ENCODE measurements at regions not wholly inside any gene's neighbourhood (a gene's known extent, or its start where the extent isn't known, plus 50 kb on each side); places are given as distances from the start of the nearest gene placed in this dataset.
"Not testable (repeated sequence)": the region's sequence is repeated elsewhere in the genome, so short reads cannot be mapped to it uniquely, and the experiment has no call there.

DNA sequence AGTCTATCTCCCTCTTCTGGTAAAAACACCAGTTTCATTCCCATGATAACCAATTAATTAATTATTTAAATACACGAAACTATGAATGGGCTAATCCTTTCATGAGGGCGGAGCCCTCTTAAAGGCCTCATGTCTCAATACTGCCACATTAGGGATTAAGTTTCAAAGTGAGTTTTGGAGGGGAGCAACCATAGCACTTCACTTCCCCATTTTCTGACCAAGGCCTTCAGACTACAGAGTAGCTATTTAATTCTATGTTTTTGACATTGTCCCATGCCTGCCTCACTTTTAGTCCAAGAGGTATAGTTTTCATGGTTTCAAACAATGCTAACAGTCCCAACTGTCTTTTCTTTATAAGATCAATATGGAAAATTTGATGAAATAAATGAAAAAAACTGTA is 618.6 kb downstream of the ZWINT start:
- no peak for DNase-seq

DNA sequence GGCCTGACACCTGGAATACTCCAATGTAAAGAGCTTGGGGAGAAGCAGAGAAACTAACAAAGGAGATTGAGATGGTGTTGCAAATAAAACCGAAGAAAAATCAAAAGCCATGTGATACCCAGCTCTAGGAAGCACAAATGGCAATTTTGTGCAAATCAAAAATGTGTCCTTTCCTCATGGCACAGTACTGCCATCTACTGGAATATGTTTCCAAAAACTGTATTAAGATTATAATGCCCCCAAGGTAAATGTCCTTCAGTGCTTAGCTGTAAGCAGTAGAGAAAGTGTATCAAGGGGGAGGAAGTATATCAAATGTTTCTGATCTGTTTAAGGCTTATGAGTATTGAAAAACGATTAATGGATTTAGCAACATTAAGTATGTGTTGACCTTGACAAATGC is 620.3 kb downstream of the ZWINT start:
- DNase-seq: peak; percentile 4

GRCh38 chr10:55740110-55740509 is 620.9 kb downstream of the ZWINT start:
- DNase-seq: no peak

DNA sequence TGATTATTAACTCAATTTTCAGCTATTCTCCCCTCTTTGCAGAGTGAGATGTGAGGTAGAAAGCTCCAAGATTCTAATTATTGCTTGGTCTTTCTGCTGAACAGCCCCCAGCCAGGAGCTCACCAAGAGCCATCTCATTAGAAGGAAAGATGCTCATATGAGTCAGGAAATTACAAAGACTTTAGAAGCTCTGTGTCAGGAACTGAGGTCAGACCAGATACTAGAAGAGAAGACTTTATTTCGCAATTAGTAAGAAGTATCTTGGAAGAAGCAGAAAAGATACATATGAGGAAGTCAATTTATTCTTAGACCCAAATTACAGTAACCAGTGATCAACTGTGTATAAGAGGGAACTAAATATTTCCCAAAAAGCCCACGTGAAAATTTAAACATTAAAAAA is 626.9 kb downstream of the ZWINT start:
- no peak for DNase-seq

DNA sequence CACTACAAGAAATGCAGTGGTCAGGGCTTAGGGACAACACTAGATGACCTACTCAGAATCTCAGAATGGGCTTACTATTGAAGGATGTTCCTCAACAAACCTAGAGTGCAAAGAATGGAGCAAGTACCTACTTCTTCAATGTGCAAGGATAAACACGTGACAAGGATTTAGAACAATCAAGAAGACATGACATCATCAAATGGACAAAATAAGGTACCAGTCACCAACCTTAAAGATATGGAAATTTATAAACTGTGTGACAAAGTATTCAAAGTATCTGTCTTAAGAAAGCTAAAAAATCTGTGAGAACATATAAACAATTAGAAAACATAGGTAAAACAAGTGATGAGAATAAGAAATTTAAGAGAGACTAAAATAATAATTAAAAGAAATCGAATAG is 656.1 kb downstream of the ZWINT start:
- DNase-seq: no peak

- DNase-seq: no peak
Measured at GRCh38 chr10:55668326-55668922, 692.6 kb downstream of the ZWINT start.

DNA sequence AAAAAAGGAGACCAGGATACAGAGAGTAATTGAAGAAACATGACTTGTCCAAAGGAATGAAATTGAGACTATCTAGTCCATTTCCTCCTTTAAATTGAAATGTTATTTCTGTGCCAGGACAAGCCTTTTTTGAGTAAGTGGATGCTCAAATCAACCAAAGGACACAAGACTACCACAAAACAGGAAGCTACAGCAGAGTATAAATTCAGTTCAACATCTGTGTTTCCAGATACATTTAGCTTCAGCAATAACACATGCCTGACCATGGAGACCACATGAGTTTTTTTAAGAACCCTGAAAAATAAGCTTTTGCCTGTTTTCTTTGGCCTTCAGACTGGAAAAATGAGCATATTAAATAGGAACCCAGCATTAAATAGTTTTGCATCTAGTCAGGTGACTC is 707.5 kb downstream of the ZWINT start:
- no peak for DNase-seq

DNA sequence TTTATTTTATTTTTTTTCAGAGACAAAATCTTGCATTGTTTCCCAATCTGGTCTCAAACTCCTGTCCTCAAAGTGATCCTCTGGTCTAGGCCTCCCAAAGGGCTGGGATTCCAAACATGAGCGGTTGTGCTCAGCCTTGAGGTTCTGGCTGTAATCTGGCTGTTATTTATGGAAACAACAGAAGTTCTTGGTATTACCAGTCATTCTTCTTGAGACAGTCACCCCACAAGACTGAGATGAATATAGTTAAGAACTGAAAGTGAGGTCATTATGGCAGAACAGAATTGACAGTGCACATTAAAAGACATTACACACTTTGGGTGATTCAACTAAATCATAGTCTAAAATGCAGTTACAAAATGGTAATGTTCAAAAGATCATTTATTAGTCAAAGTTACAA is 719.5 kb downstream of the ZWINT start:
- DNase-seq: no peak

GRCh38 chr10:55631071-55631654 is 729.9 kb downstream of the ZWINT start:
- DNase-seq: peak; percentile 86

DNA sequence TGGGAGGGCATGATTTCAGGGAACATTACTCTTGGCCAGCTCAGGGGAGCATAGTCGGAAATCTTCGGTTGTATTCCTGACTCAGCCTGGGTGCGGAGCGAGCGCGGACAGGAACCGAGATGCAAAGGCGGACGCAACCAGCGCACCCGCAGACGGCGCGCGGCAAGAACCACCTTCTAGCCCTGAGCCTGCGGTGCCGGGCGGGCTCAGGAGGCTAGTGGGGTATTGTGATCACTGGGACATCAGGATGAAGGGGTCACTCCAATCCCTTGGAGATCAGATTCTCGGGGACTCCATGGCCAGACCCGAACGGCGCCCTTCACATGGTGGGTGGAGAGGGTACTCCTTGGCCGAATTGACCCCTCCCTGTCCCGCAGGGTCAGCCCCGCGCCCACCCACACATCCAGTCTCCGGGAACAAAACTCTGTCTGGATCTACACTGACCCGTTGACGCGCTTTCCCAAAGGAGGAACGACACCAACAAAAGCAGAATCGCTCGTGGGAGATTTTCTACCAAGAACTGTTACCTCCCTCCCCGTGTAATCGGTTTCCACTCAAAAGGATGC is 730.5 kb downstream of the ZWINT start:
- DNase-seq: no peak

DNA sequence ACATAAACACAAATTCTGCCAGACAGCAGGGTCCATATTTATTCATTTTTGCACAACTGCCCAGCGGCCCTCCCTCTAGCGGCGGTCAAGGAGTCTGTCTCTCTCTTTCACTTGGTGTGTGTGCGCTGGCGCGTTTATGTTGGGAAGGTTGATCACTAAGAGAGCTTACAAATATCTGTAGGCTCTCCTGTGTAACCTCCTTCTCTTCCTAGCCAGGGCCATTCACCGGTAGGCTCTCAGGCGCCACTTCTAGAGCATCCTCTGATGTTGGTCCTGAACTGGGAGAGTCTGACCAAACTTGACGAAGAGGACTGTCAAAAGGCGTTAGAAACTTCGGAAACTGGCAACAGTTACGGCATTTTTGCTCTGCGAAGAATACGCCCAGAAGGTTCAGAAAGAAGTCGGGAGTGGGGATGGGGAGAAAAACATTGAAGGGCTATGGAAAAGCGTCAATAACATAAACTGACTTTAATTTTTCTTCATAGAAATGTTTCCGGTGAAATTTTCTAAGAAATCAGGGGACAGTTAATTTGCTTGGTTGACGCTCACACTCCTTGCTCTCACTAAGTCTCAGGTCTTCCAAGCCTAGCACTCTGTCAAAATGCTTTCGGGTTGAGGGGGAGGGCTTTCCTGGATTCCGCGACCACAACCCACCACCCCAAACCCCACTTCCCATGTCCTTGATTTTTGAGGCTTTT is 731.1 kb downstream of the ZWINT start:
- DNase-seq: no peak

GRCh38 chr10:55628260-55628701 is 732.8 kb downstream of the ZWINT start:
- peak; percentile 24 for DNase-seq

DNA sequence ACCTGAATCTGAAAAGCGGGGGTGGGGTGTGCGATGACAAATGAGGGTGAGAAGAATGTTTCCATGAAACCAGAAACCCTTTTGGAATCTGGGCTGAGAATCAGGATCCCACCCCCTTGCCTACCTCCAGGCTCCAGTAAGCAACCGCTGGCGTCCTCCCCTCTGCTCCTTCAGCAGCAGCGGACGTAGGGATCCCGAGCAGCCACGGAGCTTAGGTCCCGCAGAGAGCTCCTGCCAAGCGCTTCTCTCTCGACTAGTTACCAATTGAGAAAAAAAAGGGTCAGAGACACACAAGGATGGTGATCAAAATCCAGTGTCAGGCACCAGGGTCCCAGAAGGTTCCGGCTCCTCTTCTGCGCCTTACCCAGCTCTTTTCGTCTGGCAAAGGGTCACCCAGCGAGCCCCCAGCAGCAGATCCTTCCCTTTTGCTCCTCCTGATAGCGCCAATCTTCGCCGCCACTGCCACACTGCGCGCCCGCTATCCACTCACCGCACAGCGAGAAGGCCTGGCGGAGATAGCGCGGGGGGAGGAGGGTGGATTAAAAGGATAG is 733.5 kb downstream of the ZWINT start:
- no peak for DNase-seq

DNA sequence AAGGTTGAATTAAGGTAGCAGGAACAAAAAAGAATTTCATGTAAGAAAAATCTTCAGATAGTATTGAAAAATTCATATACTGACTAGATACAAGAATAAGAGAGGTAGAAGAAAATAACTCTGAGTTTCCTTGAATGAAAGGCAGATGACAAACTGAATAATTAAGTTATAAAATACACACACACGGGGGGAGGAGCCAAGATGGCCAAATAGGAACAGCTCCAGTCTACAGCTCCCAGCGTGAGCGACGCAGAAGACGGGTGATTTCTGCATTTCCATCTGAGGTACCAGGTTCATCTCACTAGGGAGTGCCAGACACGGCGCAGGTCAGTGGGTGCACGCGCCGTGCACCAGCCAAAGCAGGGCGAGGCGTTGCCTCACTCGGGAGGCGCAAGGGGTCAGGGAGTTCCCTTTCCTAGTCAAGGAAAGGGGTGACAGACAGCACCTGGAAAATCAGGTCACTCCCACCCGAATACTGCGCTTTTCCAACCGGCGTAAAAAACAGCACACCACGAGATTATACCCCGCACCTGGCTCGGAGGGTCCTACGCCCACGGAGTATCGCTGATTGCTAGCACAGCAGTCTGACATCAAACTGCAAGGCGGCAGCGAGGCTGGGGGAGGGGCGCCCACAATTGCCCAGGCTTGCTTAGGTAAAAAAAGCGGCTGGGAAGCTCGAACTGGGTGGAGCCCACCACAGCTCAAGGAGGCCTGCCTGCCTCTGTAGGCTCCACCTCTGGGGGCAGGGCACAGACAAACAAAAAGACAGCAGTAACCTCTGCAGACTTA is 759.2 kb downstream of the ZWINT start:
- not testable (repeated sequence) for DNase-seq

DNA sequence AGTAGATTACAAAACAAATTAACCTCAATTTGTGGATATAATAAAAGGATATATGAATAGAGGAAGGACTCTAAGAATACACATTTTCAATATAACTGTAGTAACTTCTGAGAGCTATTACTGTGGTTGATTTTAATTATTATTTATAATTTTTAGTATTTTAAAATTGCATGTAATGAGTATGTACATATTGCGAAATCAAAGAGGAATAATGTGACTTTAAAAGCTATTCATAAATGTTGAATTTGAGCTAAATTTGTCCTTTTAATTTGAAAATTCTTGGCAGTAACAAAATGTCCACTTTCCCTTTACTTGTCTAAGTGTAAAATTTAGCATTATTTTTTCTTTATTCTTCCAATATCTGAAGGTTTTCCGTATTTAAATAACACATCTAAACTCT is 750.6 kb upstream of the PCDH15 start:
- DNase-seq: no peak

DNA sequence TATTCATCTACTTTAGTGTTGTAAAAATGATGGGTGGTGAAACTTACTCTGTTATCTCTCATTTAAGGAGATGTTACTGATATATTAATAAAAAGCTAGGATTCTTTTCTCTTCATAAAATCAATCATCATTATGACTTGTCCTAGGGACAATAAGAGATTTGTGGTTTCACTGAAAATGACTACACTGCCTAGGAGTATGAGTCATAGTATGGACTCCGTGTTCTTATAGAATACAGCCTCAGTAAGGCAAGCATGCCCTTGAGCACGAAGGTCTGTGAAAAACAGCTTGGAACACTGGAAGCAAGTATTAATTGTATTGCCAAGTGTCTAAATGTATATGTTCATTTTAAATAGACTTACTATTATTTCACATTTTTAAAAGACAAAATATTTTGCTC is 749.2 kb upstream of the PCDH15 start:
- DNase-seq: no peak

GRCh38 chr10:55537497-55537896 is 736.5 kb upstream of the PCDH15 start:
- not testable (repeated sequence) for DNase-seq

- DNase-seq: no peak
Measured at GRCh38 chr10:55519264-55519663, 718.2 kb upstream of the PCDH15 start.

DNA sequence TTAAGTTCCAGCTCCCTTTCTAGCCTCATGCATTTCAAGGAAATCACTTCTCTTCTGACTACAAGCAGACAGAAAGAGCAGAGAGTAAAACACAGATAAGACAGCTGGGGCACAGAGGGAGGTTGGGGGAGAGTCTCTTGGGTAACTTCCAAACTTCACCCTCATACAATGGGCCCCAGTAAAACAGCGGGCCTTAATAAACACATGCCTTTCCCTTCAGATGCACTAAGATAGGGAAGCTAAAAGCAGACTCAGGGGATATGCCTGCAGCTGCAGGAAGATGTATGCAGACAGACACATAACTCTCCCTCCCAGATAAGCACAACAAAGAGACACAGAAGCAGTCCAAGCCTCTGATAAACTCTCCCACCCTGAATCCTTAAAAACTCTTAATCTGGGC is 717.4 kb upstream of the PCDH15 start:
- not testable (repeated sequence) for DNase-seq

GRCh38 chr10:55509168-55509567 is 708.1 kb upstream of the PCDH15 start:
- DNase-seq: no peak

DNA sequence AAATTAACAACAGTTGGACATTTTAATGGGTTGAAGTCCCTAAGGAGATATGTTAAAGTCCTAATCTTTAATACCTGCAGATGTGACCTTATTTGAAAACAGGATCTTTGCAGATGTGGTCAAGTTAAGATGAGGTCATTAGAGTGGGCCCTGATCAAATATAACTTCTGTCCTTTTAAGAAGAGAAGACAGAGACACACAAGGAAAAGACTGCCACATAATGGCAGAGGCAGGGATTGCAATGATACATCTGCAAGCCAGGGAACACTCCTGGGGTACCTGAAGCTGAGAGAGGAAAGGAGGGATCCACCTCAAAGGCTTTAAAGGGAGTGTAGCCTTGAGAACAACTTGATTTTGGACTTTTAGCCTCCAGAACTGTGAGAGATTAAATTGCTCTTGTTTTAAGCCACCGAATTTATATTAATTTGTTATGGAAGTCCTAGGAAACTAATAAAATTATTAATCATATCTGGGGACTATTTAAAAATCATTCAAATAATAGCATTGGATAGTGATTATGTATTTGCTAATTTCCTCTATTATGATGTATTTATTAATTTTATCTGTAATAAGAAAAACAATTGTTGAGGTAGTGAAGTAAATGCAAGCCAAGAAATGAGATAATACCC is 700.0 kb upstream of the PCDH15 start:
- DNase-seq: no peak

DNA sequence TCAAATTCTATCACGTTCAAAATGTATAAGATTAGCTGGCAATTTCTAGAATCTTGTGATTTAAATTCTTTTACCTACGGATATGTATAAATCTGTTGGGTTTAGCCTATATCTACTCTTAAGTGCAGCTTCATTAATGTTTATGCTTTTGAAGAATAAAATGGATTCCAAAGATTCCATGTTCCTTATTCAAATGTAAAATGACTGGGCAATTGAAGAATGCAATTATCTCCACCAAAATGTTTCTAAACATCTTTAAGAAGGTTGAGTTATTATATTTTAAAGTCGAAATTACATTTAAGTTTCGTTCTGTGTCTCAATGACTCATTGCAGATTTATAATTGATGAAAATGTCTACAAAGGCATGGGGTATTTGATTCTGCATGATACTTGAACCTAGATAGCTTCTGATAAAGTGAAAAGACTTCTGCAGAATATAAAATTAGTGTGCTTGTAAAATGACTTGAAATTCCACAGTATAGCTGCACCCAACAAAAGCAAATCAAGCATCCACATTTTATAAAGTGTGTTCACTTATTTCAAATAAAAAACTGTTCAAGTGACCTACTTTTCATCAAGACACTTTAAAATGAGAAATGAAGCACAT is 697.0 kb upstream of the PCDH15 start:
- no peak for DNase-seq
